K562 (cell line): ENCODE measurements at regions not wholly inside any gene's neighbourhood (a gene's known extent, or its start where the extent isn't known, plus 50 kb on each side); places are given as distances from the start of the nearest gene placed in this dataset.

Experiments used
- ATAC-seq: fragments of 200-7000 bp; cut with Tn5 transposase; 3 replicates; pipeline ENCODE4 v1.9.1; 2020; ENCODE audit warnings: moderate library complexity
- BruUV-seq: library from RNA; stranded (reverse); fragments of 400-500 nt; replicated peaks from 2 replicates; lab custom pipeline; 2021; lab: Mats Ljungman, UMichigan
- CTCF ChIA-PET: fragments of 300-600 bp; formaldehyde crosslinking; extraction: SDS; loops from one replicate; lab custom pipeline; 2021; ENCODE audit warnings: low intra/inter-chr PET ratio; lab: Yijun Ruan, JAX
- POLR2A ChIA-PET: fragments of 300-600, 350-650 bp; sonication (Branson Sonifier 250); formaldehyde crosslinking; extraction: SDS; loops from one replicate; lab custom pipeline; 2021; ENCODE audit warnings: antibody characterized with exemption, inconsistent platforms; lab: Yijun Ruan, JAX
- DNase-seq, 4 experiments: peaks; one replicate each; pipeline versions ENCODE4 v3.0.0 to v3.0.0-alpha.2; 2011 to 2018; ENCODE audit warnings: low spot score in 3 of 4, mixed read lengths in 3 of 4; ENCODE audit errors: extremely low read depth in 1 of 4
- FAIRE-seq: peaks from 2 replicates; lab custom pipeline; 2011; peaks lifted over from hg19 to GRCh38; lab: Jason Lieb, UNC
- H2AFZ ChIP-seq: 2 replicates; pipeline ENCODE4 v1.6.0; 2011; ENCODE audit warnings: low read depth, low read length, control low read depth, inconsistent platforms
- H3K27ac ChIP-seq: fragments of 200-600 bp; 3 replicates; pipeline ENCODE4 v1.8.0; 2011; ENCODE audit warnings: low read depth, mild to moderate bottlenecking, control low read depth, inconsistent platforms, low read length, moderate library complexity, mixed read lengths; ENCODE audit errors: extremely low read depth
- H3K27me3 ChIP-seq, 2 experiments: fragments of 300-600 bp in 1 of 2; 2 replicates in 1 of 2; 3 replicates in 1 of 2; pipeline versions ENCODE4 v1.6.0 to v1.8.0; 2011; ENCODE audit warnings: inconsistent platforms in 2 of 2, low read length in 2 of 2, mild to moderate bottlenecking in 1 of 2, mixed read lengths in 1 of 2, moderate library complexity in 1 of 2; ENCODE audit not compliant: control insufficient read depth in 2 of 2, insufficient read depth in 2 of 2
- H3K36me3 ChIP-seq: fragments of 300-600 bp; 3 replicates; pipeline ENCODE4 v1.8.0; 2011; ENCODE audit warnings: mild to moderate bottlenecking, low read length, inconsistent platforms; ENCODE audit not compliant: control insufficient read depth, insufficient read depth
- H3K4me1 ChIP-seq, 2 experiments: fragments of 200-600 bp in 1 of 2; replicated peaks in 1 of 2; 2 replicates in 1 of 2; 3 replicates in 1 of 2; pipeline versions ENCODE4 v1.5.1 to v1.8.0; 2011; ENCODE audit warnings: inconsistent platforms in 2 of 2, low read length in 2 of 2, mild to moderate bottlenecking in 1 of 2, mixed read lengths in 1 of 2, moderate library complexity in 1 of 2; ENCODE audit not compliant: control insufficient read depth in 2 of 2, insufficient read depth in 2 of 2
- H3K4me2 ChIP-seq: 2 replicates; pipeline ENCODE4 v1.6.1; 2011; ENCODE audit warnings: low read length, control low read depth, inconsistent platforms, mixed read lengths; ENCODE audit not compliant: insufficient read depth
- H3K4me3 ChIP-seq: fragments of 200-600 bp; sonication (generic), shearing (Covaris generic); 2 replicates; pipeline ENCODE4 v1.5.1; 2016; ENCODE audit warnings: control low read depth, inconsistent platforms
- H3K79me2 ChIP-seq: fragments of 200-600 bp; 3 replicates; pipeline ENCODE4 v1.8.0; 2011; ENCODE audit warnings: low read length, inconsistent platforms; ENCODE audit not compliant: control insufficient read depth, insufficient read depth
- H3K9ac ChIP-seq, 2 experiments: 2 replicates each; pipeline versions ENCODE4 v1.6.0 to v1.6.1; 2011; ENCODE audit warnings: low read depth in 2 of 2, low read length in 2 of 2, control low read depth in 1 of 2, inconsistent platforms in 1 of 2, mild to moderate bottlenecking in 1 of 2, mixed read lengths in 1 of 2; ENCODE audit not compliant: insufficient read depth in 1 of 2
- H3K9me1 ChIP-seq: one replicate; pipeline ENCODE4 v1.6.0; 2011; ENCODE audit warnings: inconsistent platforms, mild to moderate bottlenecking, low read length, moderate library complexity; ENCODE audit not compliant: control insufficient read depth, insufficient read depth
- H3K9me3 ChIP-seq: replicated peaks from 2 replicates; pipeline ENCODE4 v1.5.1; 2011; ENCODE audit warnings: low read depth, low read length, inconsistent platforms; ENCODE audit not compliant: control insufficient read depth, insufficient read depth
- H4K20me1 ChIP-seq: replicated peaks from 2 replicates; pipeline ENCODE4 v1.6.1; 2011; ENCODE audit warnings: low read length, inconsistent platforms, mixed read lengths; ENCODE audit not compliant: control insufficient read depth, insufficient read depth
- BCL6 ChIP-seq: fragments of 250-450 bp; sonication (Bioruptor Pico); IDR thresholded peaks from 2 replicates; pipeline ENCODE4 v1.4.0; 2020
- KDM5B ChIP-seq: fragments of 200-600 bp; sonication (generic); IDR thresholded peaks from 2 replicates; pipeline ENCODE4 v1.6.1; 2012; ENCODE audit warnings: low read depth, mild to moderate bottlenecking, moderate library complexity, low read length, control low read depth, inconsistent platforms; ENCODE audit not compliant: insufficient replicate concordance
- NUFIP1 ChIP-seq: fragments of 450-650 bp; IDR thresholded peaks from 2 replicates; pipeline ENCODE4 v1.6.1; 2018; ENCODE audit not compliant: partially characterized antibody
- OTX1 ChIP-seq: fragments of 450-650 bp; formaldehyde crosslinking; IDR thresholded peaks from 2 replicates; pipeline ENCODE4 v1.4.0; 2022; ENCODE audit warnings: mild to moderate bottlenecking
- PTRF ChIP-seq: fragments of 450-650 bp; IDR thresholded peaks from 2 replicates; pipeline ENCODE4 v1.6.1; 2016; ENCODE audit warnings: mild to moderate bottlenecking, missing genetic modification characterization, missing compliant biosample characterization
- RBM17 ChIP-seq: fragments of 200-400 bp; formaldehyde crosslinking; IDR thresholded peaks from 2 replicates; pipeline ENCODE4 v1.6.1; 2017; ENCODE audit warnings: low read depth, mild to moderate bottlenecking, low read length, borderline replicate concordance
- SRSF7 ChIP-seq: fragments of 200-400 bp; formaldehyde crosslinking; optimal IDR thresholded peaks from 2 replicates; pipeline ENCODE3; 2017; ENCODE audit warnings: mild to moderate bottlenecking, low read depth, low read length
- TCF3 ChIP-seq: sonication (generic); formaldehyde crosslinking; IDR thresholded peaks from 2 replicates; pipeline ENCODE4 v1.4.0; 2020; ENCODE audit warnings: mild to moderate bottlenecking, missing genetic modification reagents
- TCFL5 ChIP-seq: fragments of 250-450 bp; sonication (Bioruptor Pico); conservative IDR thresholded peaks from 2 replicates; pipeline ENCODE4 v1.6.1; 2021; ENCODE audit warnings: mild to moderate bottlenecking, moderate library complexity, matching md5 sums
- TRIM28 ChIP-seq: fragments of 450-650 bp; IDR thresholded peaks from 2 replicates; pipeline ENCODE4 v1.6.1; 2017
- ZKSCAN8 ChIP-seq: fragments of 200-800 bp; sonication (Bioruptor generic); IDR thresholded peaks from 2 replicates; pipeline ENCODE4 v1.6.1; 2016; ENCODE audit warnings: missing genetic modification characterization, missing compliant biosample characterization
- ZNF134 ChIP-seq: fragments of 250-450 bp; sonication (Bioruptor Pico); conservative IDR thresholded peaks from 2 replicates; pipeline ENCODE4 v1.4.0; 2020
- ZNF212 ChIP-seq: fragments of 450-650 bp; formaldehyde crosslinking; IDR thresholded peaks from 2 replicates; pipeline ENCODE4 v1.4.0; 2020; ENCODE audit warnings: mild to moderate bottlenecking
- ZNF384 ChIP-seq: IDR thresholded peaks from 2 replicates; pipeline ENCODE4 v1.6.1; 2012; ENCODE audit warnings: low read depth, low read length, improper control_type of control experiment
- in situ Hi-C: fragments of 300-500 bp; cut with MboI; formaldehyde crosslinking; loops from 4 replicates; pipeline ENCODE4 v1.15.0; 2018; ENCODE audit warnings: inconsistent platforms, mixed read lengths
- intact Hi-C: fragments of 100-400 bp; cut with micrococcal nuclease; formaldehyde crosslinking; loops from 2 replicates; pipeline ENCODE4 v1.14.2; 2022
- TF ChIP-seq, protein P1 (sequence below): fragments of 450-650 bp; IDR thresholded peaks from 2 replicates; pipeline ENCODE4 v1.6.1; 2017; ENCODE audit warnings: antibody characterized with exemption
- TF ChIP-seq, protein P2 (sequence below): fragments of 250-450 bp; sonication (Bioruptor Pico); IDR thresholded peaks from 2 replicates; pipeline ENCODE4 v1.5.0; 2020; ENCODE audit warnings: mild to moderate bottlenecking

DNA sequence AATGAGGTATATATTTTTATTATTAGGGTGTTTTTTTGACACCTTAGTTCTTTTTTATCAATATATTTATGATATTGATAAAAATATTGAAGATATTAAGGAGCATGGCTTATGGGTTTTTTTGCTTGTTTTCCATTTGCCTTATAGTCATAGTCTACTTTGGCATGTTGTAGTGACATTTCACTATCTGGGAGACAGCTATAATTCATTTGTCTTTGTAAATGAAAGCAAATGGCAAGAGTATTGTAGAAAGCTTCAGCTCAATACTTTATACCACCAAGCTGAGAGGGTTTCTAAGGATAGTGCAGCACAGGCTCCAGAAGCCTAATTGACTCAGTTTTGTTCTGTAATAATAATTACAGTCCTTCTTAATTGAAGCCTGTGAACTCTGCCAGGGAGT is 1182.3 kb downstream of the EFNA5 start:
- CTCF ChIA-PET, result no interaction called here
- intact Hi-C loops (no loop called here), in situ Hi-C loops (no loop called here)
- no peaks in the 10 kb centered on the region for H3K36me3 ChIP-seq
- no peak overlapping the region for H3K4me3 ChIP-seq
- DNase-seq, result no peak
- no peaks in the 10 kb centered on the region for H3K9me1 ChIP-seq
- no peaks in the 10 kb centered on the region for H3K9me3 ChIP-seq
- no peaks in the 10 kb centered on the region for H3K27me3 ChIP-seq
- H3K9ac ChIP-seq, result no peak overlapping the region
- no peaks in the 10 kb centered on the region for H4K20me1 ChIP-seq
- TF ChIP-seq, protein P1, sequence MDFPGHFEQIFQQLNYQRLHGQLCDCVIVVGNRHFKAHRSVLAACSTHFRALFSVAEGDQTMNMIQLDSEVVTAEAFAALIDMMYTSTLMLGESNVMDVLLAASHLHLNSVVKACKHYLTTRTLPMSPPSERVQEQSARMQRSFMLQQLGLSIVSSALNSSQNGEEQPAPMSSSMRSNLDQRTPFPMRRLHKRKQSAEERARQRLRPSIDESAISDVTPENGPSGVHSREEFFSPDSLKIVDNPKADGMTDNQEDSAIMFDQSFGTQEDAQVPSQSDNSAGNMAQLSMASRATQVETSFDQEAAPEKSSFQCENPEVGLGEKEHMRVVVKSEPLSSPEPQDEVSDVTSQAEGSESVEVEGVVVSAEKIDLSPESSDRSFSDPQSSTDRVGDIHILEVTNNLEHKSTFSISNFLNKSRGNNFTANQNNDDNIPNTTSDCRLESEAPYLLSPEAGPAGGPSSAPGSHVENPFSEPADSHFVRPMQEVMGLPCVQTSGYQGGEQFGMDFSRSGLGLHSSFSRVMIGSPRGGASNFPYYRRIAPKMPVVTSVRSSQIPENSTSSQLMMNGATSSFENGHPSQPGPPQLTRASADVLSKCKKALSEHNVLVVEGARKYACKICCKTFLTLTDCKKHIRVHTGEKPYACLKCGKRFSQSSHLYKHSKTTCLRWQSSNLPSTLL, result no peak
- no peak for TF ChIP-seq ZNF212
- no peak for TF ChIP-seq RBM17
- TF ChIP-seq NUFIP1, result no peak
- TF ChIP-seq TRIM28, result no peak
- no peak for TF ChIP-seq ZKSCAN8 (CRISPR knock-in tag)
- TF ChIP-seq ZNF134, result no peak
- TF ChIP-seq TCF3 (CRISPR knock-in tag), result no peak
- TF ChIP-seq TCFL5 (CRISPR knock-in tag), result no peak
- TF ChIP-seq PTRF (tag), result no peak
- no peak for TF ChIP-seq ZNF384
- TF ChIP-seq SRSF7, result no peak
- TF ChIP-seq KDM5B, result no peak
- TF ChIP-seq OTX1 (CRISPR knock-in tag), result no peak
- TF ChIP-seq, protein P2, sequence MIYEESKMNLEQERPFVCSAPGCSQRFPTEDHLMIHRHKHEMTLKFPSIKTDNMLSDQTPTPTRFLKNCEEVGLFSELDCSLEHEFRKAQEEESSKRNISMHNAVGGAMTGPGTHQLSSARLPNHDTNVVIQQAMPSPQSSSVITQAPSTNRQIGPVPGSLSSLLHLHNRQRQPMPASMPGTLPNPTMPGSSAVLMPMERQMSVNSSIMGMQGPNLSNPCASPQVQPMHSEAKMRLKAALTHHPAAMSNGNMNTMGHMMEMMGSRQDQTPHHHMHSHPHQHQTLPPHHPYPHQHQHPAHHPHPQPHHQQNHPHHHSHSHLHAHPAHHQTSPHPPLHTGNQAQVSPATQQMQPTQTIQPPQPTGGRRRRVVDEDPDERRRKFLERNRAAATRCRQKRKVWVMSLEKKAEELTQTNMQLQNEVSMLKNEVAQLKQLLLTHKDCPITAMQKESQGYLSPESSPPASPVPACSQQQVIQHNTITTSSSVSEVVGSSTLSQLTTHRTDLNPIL (CRISPR knock-in tag), result no peak
- TF ChIP-seq BCL6, result no peak
- TF ChIP-seq, all 486 proteins: peak for 0
- Histone ChIP-seq H3K4me1 (no peaks in the 10 kb centered on the region), H2AFZ (no peak overlapping the region), H3K27ac (no peak overlapping the region), H3K4me2 (no peak overlapping the region), H3K79me2 (no peaks in the 10 kb centered on the region)
- no TSS peak for BruUV-seq
- no peak for FAIRE-seq
- no peak for ATAC-seq
- POLR2A ChIA-PET, result no interaction called here
